H1 (cell line): ENCODE measurements at regions not wholly inside any gene's neighbourhood (a gene's known extent, or its start where the extent isn't known, plus 50 kb on each side); places are given as distances from the start of the nearest gene placed in this dataset.

Experiments
- CTCF ChIA-PET: fragments of 300-600 bp; sonication (Branson Sonifier 250); formaldehyde crosslinking; loops from one replicate; lab custom pipeline; 2021; ENCODE audit not compliant: partially characterized antibody; lab: Charles Lee
- POLR2A ChIA-PET: fragments of 300-600 bp; sonication (Branson Sonifier 250); formaldehyde crosslinking; loops from one replicate; lab custom pipeline; 2021; ENCODE audit warnings: inconsistent platforms; ENCODE audit not compliant: partially characterized antibody; lab: Charles Lee
- DNase-seq, 2 experiments: peaks; one replicate each; pipeline versions ENCODE4 v3.0.0 to v3.0.0-alpha.2; 2010 to 2022; ENCODE audit warnings: low spot score in 2 of 2, low read depth in 1 of 2, mixed read lengths in 1 of 2
- FAIRE-seq: peaks from 2 replicates; lab custom pipeline; 2011; peaks lifted over from hg19 to GRCh38; lab: Jason Lieb, UNC
- H2AFZ ChIP-seq: 2 replicates; pipeline ENCODE4 v1.8.1; 2012; ENCODE audit warnings: low read length, inconsistent platforms
- H2AK5ac ChIP-seq: 2 replicates; pipeline ENCODE4 v1.6.1; 2013; ENCODE audit warnings: low read depth, low read length
- H2BK120ac ChIP-seq: replicated peaks from 2 replicates; pipeline ENCODE3; 2013; ENCODE audit warnings: low read depth, low read length, inconsistent platforms
- H2BK12ac ChIP-seq: 2 replicates; pipeline ENCODE4 v1.6.1; 2013; ENCODE audit warnings: low read depth, low read length
- H2BK15ac ChIP-seq: 2 replicates; pipeline ENCODE4 v1.6.1; 2013; ENCODE audit warnings: low read length
- H2BK20ac ChIP-seq: 2 replicates; pipeline ENCODE4 v1.6.1; 2013; ENCODE audit warnings: low read length
- H2BK5ac ChIP-seq: 2 replicates; pipeline ENCODE4 v1.6.1; 2013; ENCODE audit warnings: low read depth, low read length
- H3K14ac ChIP-seq: 2 replicates; pipeline ENCODE4 v1.6.1; 2013; ENCODE audit warnings: inconsistent platforms; ENCODE audit not compliant: insufficient read length
- H3K18ac ChIP-seq: 2 replicates; pipeline ENCODE4 v1.6.1; 2013; ENCODE audit warnings: low read length; ENCODE audit errors: extremely low read depth
- H3K23ac ChIP-seq: 2 replicates; pipeline ENCODE4 v1.6.1; 2013; ENCODE audit warnings: inconsistent platforms; ENCODE audit not compliant: insufficient read length
- H3K23me2 ChIP-seq: 2 replicates; pipeline ENCODE4 v1.6.1; 2013; ENCODE audit warnings: low read depth, low read length
- H3K27ac ChIP-seq: 2 replicates; pipeline ENCODE4 v1.6.1; 2011; ENCODE audit warnings: low read depth, low read length, inconsistent platforms
- H3K27me3 ChIP-seq, 4 experiments: replicated peaks in 1 of 4; 1 replicate in 1 of 4; 2 replicates in 3 of 4; pipeline versions ENCODE4 v1.6.1 to v1.8.1; 2011 to 2013; ENCODE audit warnings: low read length in 3 of 4, mild to moderate bottlenecking in 3 of 4, inconsistent platforms in 2 of 4, mixed read lengths in 2 of 4, moderate library complexity in 1 of 4; ENCODE audit not compliant: control insufficient read depth in 3 of 4, insufficient read depth in 3 of 4; ENCODE audit errors: extremely low read depth in 1 of 4
- H3K36me3 ChIP-seq, 4 experiments: 2 replicates each; pipeline versions ENCODE4 v1.6.1 to v1.8.1; 2011 to 2013; ENCODE audit warnings: mild to moderate bottlenecking in 4 of 4, low read length in 3 of 4, moderate library complexity in 2 of 4, control low read depth in 1 of 4, inconsistent platforms in 1 of 4; ENCODE audit not compliant: insufficient read depth in 4 of 4, control insufficient read depth in 2 of 4
- H3K4ac ChIP-seq: replicated peaks from 2 replicates; pipeline ENCODE3; 2013; ENCODE audit warnings: low read length, low read depth, mixed read lengths, inconsistent platforms; ENCODE audit not compliant: insufficient read length
- H3K4me1 ChIP-seq, 4 experiments: replicated peaks in 1 of 4; 1 replicate in 1 of 4; 2 replicates in 3 of 4; pipeline versions ENCODE4 v1.6.1 to v1.8.1; 2011 to 2013; ENCODE audit warnings: low read length in 3 of 4, inconsistent platforms in 2 of 4, mixed read lengths in 1 of 4; ENCODE audit not compliant: insufficient read depth in 4 of 4, control insufficient read depth in 3 of 4
- H3K4me2 ChIP-seq, 2 experiments: 2 replicates each; pipeline versions ENCODE4 v1.6.1 to v1.8.1; 2011 to 2013; ENCODE audit warnings: low read depth in 2 of 2, low read length in 2 of 2, control low read depth in 1 of 2, inconsistent platforms in 1 of 2, mild to moderate bottlenecking in 1 of 2; ENCODE audit not compliant: insufficient read depth in 1 of 2
- H3K4me3 ChIP-seq, 4 experiments: fragments of 200-600, 300-600 bp in 1 of 4; sonication (generic), shearing (Covaris generic), sonication (Bioruptor Twin) in 1 of 4; 2 replicates each; pipeline versions ENCODE4 v1.5.1 to v1.8.1; 2011 to 2016; ENCODE audit warnings: low read length in 4 of 4, low read depth in 3 of 4, control low read depth in 2 of 4, inconsistent platforms in 2 of 4, mild to moderate bottlenecking in 2 of 4, mixed read lengths in 1 of 4, moderate library complexity in 1 of 4; ENCODE audit not compliant: insufficient read depth in 2 of 4; ENCODE audit errors: extremely low read depth in 1 of 4
- H3K56ac ChIP-seq: replicated peaks from 2 replicates; pipeline ENCODE3; 2013; ENCODE audit warnings: low read depth, mild to moderate bottlenecking, mixed read lengths, low read length, inconsistent platforms; ENCODE audit not compliant: insufficient read length
- H3K79me1 ChIP-seq: 2 replicates; pipeline ENCODE4 v1.6.1; 2013; ENCODE audit warnings: low read depth, low read length, control low read depth
- H3K79me2 ChIP-seq, 2 experiments: 2 replicates each; pipeline versions ENCODE4 v1.6.1 to v1.8.1; 2012 to 2013; ENCODE audit warnings: low read length in 2 of 2, mild to moderate bottlenecking in 2 of 2, inconsistent platforms in 1 of 2; ENCODE audit not compliant: insufficient read depth in 2 of 2, control insufficient read depth in 1 of 2
- H3K9ac ChIP-seq, 4 experiments: replicated peaks in 1 of 4; 1 replicate in 1 of 4; 2 replicates in 3 of 4; pipeline versions ENCODE4 v1.6.1 to v1.8.1; 2011 to 2013; ENCODE audit warnings: low read depth in 3 of 4, low read length in 3 of 4, control low read depth in 2 of 4, mild to moderate bottlenecking in 2 of 4, moderate library complexity in 2 of 4, inconsistent platforms in 1 of 4; ENCODE audit errors: extremely low read depth in 1 of 4
- H3K9me3 ChIP-seq, 2 experiments: 2 replicates each; pipeline versions ENCODE4 v1.6.1 to v1.8.1; 2012 to 2013; ENCODE audit warnings: mild to moderate bottlenecking in 2 of 2, moderate library complexity in 2 of 2, control low read depth in 1 of 2, inconsistent platforms in 1 of 2, low read depth in 1 of 2, low read length in 1 of 2, mixed read lengths in 1 of 2; ENCODE audit not compliant: insufficient read depth in 2 of 2
- H4K20me1 ChIP-seq, 2 experiments: replicated peaks in 1 of 2; 2 replicates each; pipeline versions ENCODE3 to v1.8.1; 2011 to 2013; ENCODE audit warnings: inconsistent platforms in 2 of 2, low read length in 2 of 2, mild to moderate bottlenecking in 1 of 2; ENCODE audit not compliant: insufficient read depth in 2 of 2, control insufficient read depth in 1 of 2
- H4K5ac ChIP-seq: 2 replicates; pipeline ENCODE4 v1.6.1; 2013; ENCODE audit warnings: low read length, low read depth, mixed read lengths, inconsistent platforms; ENCODE audit not compliant: insufficient read length
- H4K8ac ChIP-seq: 2 replicates; pipeline ENCODE4 v1.8.0; 2013; ENCODE audit warnings: mild to moderate bottlenecking, moderate library complexity, low read length, inconsistent platforms; ENCODE audit not compliant: insufficient read depth; ENCODE audit errors: extremely low read depth
- H4K91ac ChIP-seq: replicated peaks from 2 replicates; pipeline ENCODE3; 2013; ENCODE audit warnings: low read length, mixed read lengths, inconsistent platforms; ENCODE audit not compliant: insufficient read length
- BCL11A ChIP-seq, 2 experiments: IDR thresholded peaks; one replicate each; pipeline ENCODE4 v1.6.1; 2011; ENCODE audit warnings: low read depth in 2 of 2, low read length in 2 of 2, mild to moderate bottlenecking in 2 of 2
- CBX5 ChIP-seq: fragments of 300-800, 300-1000 bp; sonication (generic); IDR thresholded peaks from 2 replicates; pipeline ENCODE4 v1.7.1; 2016; ENCODE audit warnings: antibody characterized with exemption, low read length, low read depth
- CBX8 ChIP-seq: fragments of 300-800, 300-1000 bp; sonication (generic); IDR thresholded peaks from 2 replicates; pipeline ENCODE4 v1.7.1; 2016; ENCODE audit warnings: low read depth, low read length, borderline replicate concordance
- EGR1 ChIP-seq: IDR thresholded peaks from 2 replicates; pipeline ENCODE4 v1.6.1; 2011; ENCODE audit warnings: low read depth, low read length, borderline replicate concordance
- JUN ChIP-seq: IDR thresholded peaks from 2 replicates; pipeline ENCODE4 v1.6.1; 2011; ENCODE audit warnings: low read depth, mild to moderate bottlenecking, improper control_type of control experiment, low read length
- KDM4A ChIP-seq: IDR thresholded peaks from one replicate; pipeline ENCODE4 v1.7.1; 2012; ENCODE audit warnings: low read depth, mild to moderate bottlenecking, moderate library complexity, low read length, inconsistent platforms; ENCODE audit not compliant: severe bottlenecking
- TBP ChIP-seq: IDR thresholded peaks from 2 replicates; pipeline ENCODE4 v1.6.1; 2011; ENCODE audit warnings: low read depth, low read length, improper control_type of control experiment
- YY1 ChIP-seq: IDR thresholded peaks from 2 replicates; pipeline ENCODE4 v1.6.1; 2011; ENCODE audit warnings: low read depth, mild to moderate bottlenecking, low read length

GRCh38 chr2:196360650-196361049 is 189.3 kb upstream of the STK17B start:
- H3K18ac ChIP-seq: no peak overlapping the region
- H3K4me3 ChIP-seq: no peak overlapping the region
- H4K91ac ChIP-seq: no peak overlapping the region
- no peak overlapping the region for H2BK12ac ChIP-seq
- no peaks in the 10 kb centered on the region for H4K20me1 ChIP-seq
- no peak overlapping the region for H3K4me2 ChIP-seq
- H2AFZ ChIP-seq: no peak overlapping the region
- no peaks in the 10 kb centered on the region for H3K36me3 ChIP-seq
- H3K23ac ChIP-seq: no peak overlapping the region
- no peak overlapping the region for H2BK20ac ChIP-seq
- H3K27ac ChIP-seq: no peak overlapping the region
- H4K8ac ChIP-seq: no peak overlapping the region
- H2BK15ac ChIP-seq: no peak overlapping the region
- H2AK5ac ChIP-seq: no peak overlapping the region
- ChIA-PET CTCF (interaction anchor here (1.6 kb wide), 1 partner anchor 93 kb away, joined by 5 read pairs; no protein-coding TSS in a partner anchor), POLR2A (no interaction called here)
- no peaks in the 10 kb centered on the region for H3K79me1 ChIP-seq
- no peaks in the 10 kb centered on the region for H3K23me2 ChIP-seq
- no peak overlapping the region for H3K9ac ChIP-seq
- H3K4ac ChIP-seq: no peak overlapping the region
- peaks cover 3 to 14% (median 8%) of the 10 kb centered on the region in 4 experiments; a peak in 6 of 7 replicates for H3K27me3 ChIP-seq
- H4K5ac ChIP-seq: no peak overlapping the region
- no peak overlapping the region for H2BK120ac ChIP-seq
- no peaks in the 10 kb centered on the region for H3K9me3 ChIP-seq
- H3K56ac ChIP-seq: no peak overlapping the region
- no peaks in the 10 kb centered on the region; a peak in 1 of 7 replicates for H3K4me1 ChIP-seq
- DNase-seq (no peak), FAIRE-seq (no peak)
- H2BK5ac ChIP-seq: no peak overlapping the region
- no peaks in the 10 kb centered on the region for H3K79me2 ChIP-seq
- no peak for TF ChIP-seq CBX5
- no peak for TF ChIP-seq TBP
- no peak for TF ChIP-seq EGR1
- no peak for TF ChIP-seq KDM4A
- TF ChIP-seq YY1: no peak
- no peak for TF ChIP-seq BCL11A (IDR thresholded peaks at IDR 0.05; ENCODE audit: low read depth in 2 of 2, low read length in 2 of 2)
- no peak for TF ChIP-seq CBX8
- no peak for TF ChIP-seq JUN
- H3K14ac ChIP-seq: no peak overlapping the region
